Embryonic facial prominence (tissue), 1 donor: ENCODE measurements at regions not wholly inside any gene's neighbourhood (a gene's known extent, or its start where the extent isn't known, plus 50 kb on each side); places are given as distances from the start of the nearest gene placed in this dataset.

ENCODE experiments used
- DNase-seq: peaks from one replicate; pipeline ENCODE4 v3.0.0-alpha.2; 2016; ENCODE audit errors: extremely low spot score

GRCh38 chr2:4255491-4255890 lies 552.1 kb downstream of the DCDC2C start:
- DNase-seq: no peak

GRCh38 chr2:4256351-4256750 lies 553.0 kb downstream of the DCDC2C start:
- DNase-seq: no peak

- no peak for DNase-seq
These were observed 555.2 kb downstream of the DCDC2C start for GRCh38 chr2:4258563-4258962.

- no peak for DNase-seq
These were observed 562.6 kb downstream of the DCDC2C start for GRCh38 chr2:4265936-4266335.

GRCh38 chr2:4269885-4270284 lies 566.5 kb downstream of the DCDC2C start:
- DNase-seq: no peak

- DNase-seq: no peak
These were observed 569.0 kb downstream of the DCDC2C start for GRCh38 chr2:4272261-4272858.

- no peak for DNase-seq
These were observed 575.0 kb downstream of the DCDC2C start for GRCh38 chr2:4278392-4278791.

- DNase-seq: no peak
These were observed 576.1 kb downstream of the DCDC2C start for GRCh38 chr2:4279431-4279830.

GRCh38 chr2:4291430-4291829 lies 588.1 kb downstream of the DCDC2C start:
- no peak for DNase-seq

- no peak for DNase-seq
These were observed 592.3 kb downstream of the DCDC2C start for GRCh38 chr2:4295680-4296079.

- no peak for DNase-seq
These were observed 597.2 kb downstream of the DCDC2C start for GRCh38 chr2:4300616-4301015.

GRCh38 chr2:4324531-4324930 lies 621.2 kb downstream of the DCDC2C start:
- DNase-seq: no peak

GRCh38 chr2:4336864-4337263 lies 633.5 kb downstream of the DCDC2C start:
- no peak for DNase-seq

- DNase-seq: no peak
These were observed 635.0 kb downstream of the DCDC2C start for GRCh38 chr2:4338345-4338744.

- no peak for DNase-seq
These were observed 637.2 kb downstream of the DCDC2C start for GRCh38 chr2:4340536-4340935.

GRCh38 chr2:4346628-4347027 lies 643.3 kb downstream of the DCDC2C start:
- DNase-seq: no peak

GRCh38 chr2:4353668-4354067 lies 650.3 kb downstream of the DCDC2C start:
- DNase-seq: no peak

GRCh38 chr2:4354164-4354563 lies 650.8 kb downstream of the DCDC2C start:
- DNase-seq: no peak

GRCh38 chr2:4354678-4355077 lies 651.3 kb downstream of the DCDC2C start:
- no peak for DNase-seq

- DNase-seq: no peak
These were observed 652.7 kb downstream of the DCDC2C start for GRCh38 chr2:4356109-4356508.

GRCh38 chr2:4356541-4356940 lies 653.2 kb downstream of the DCDC2C start:
- no peak for DNase-seq

GRCh38 chr2:4357121-4357520 lies 653.7 kb downstream of the DCDC2C start:
- no peak for DNase-seq

- DNase-seq: no peak
These were observed 655.5 kb downstream of the DCDC2C start for GRCh38 chr2:4358837-4359236.

GRCh38 chr2:4368907-4369306 lies 665.5 kb downstream of the DCDC2C start:
- DNase-seq: no peak
